ENCODE measurements at regions not wholly inside any gene's neighbourhood (a gene's known extent, or its start where the extent isn't known, plus 50 kb on each side); places are given as distances from the start of the nearest gene placed in this dataset.

DNA sequence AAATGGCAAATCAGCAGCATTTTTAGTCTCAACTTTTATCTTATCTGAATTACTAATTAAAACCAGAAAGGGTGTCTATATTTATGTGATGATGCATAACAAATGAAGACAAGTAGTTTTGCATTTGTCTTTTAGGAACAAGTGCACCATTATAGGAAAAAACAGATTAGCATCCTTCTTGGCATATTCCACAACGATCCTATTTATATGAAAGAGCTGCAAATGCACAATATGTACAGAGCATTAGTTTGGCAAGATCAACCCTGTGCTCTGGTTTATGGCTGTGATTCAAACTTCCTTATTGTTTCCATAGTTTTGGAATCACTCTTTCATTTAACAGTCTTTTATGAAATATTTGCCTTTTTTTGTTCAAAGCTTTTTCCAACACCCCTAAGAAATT is 486.8 kb downstream of the KCNH5 start:
- no peak overlapping the region for H4K91ac ChIP-seq (ENCODE audit: low read depth, low read length)
- no peak overlapping the region for H3K9ac ChIP-seq (ENCODE audit: low read length)
- H3K27ac ChIP-seq (ENCODE audit: low read depth, low read length): no peak overlapping the region
- no peak for DNase-seq
- H4K8ac ChIP-seq (ENCODE audit: low read depth, low read length): no peak overlapping the region
- H3K9me3 ChIP-seq (ENCODE audit: insufficient read depth, low read depth, low read length): no peaks in the 10 kb centered on the region
- H3K4me3 ChIP-seq (ENCODE audit: low read depth, low read length): no peak overlapping the region
- no peak overlapping the region for H4K12ac ChIP-seq (ENCODE audit: low read depth, low read length)
- no peak overlapping the region for H3K4ac ChIP-seq (ENCODE audit: low read depth, low read length)
- no peaks in the 10 kb centered on the region for H3K79me1 ChIP-seq (ENCODE audit: low read length)
- H3K79me2 ChIP-seq (ENCODE audit: control insufficient read depth, insufficient read depth, low read length, poor library complexity): no peaks in the 10 kb centered on the region
- no CpG with 5 or more reads among the region's 1 CpG for WGBS (ENCODE audit: extremely low coverage, insufficient coverage, insufficient read length)
- peaks cover 0 to 2% of the 10 kb centered on the region in 2 experiments for H3K4me1 ChIP-seq (ENCODE audit: control insufficient read depth in 1 of 2, insufficient read depth in 2 of 2, low read length in 2 of 2)
- H2AFZ ChIP-seq (ENCODE audit: insufficient read depth, low read length, poor library complexity): no peak overlapping the region
- H3K4me2 ChIP-seq (ENCODE audit: low read length): no peak overlapping the region
- H3K14ac ChIP-seq (ENCODE audit: low read length): no peak overlapping the region
- no peaks in the 10 kb centered on the region for H3K27me3 ChIP-seq (ENCODE audit: insufficient read depth, low read length)
- no peak overlapping the region for H2BK120ac ChIP-seq (ENCODE audit: insufficient read depth, low read length, poor library complexity)
- H2AK5ac ChIP-seq (ENCODE audit: low read length): no peak overlapping the region
- no peak overlapping the region for H2BK12ac ChIP-seq (ENCODE audit: low read length)
- no peaks in the 10 kb centered on the region for H3K36me3 ChIP-seq (ENCODE audit: control insufficient read depth in 1 of 2, insufficient read depth in 2 of 2, low read length in 2 of 2)
- H2BK5ac ChIP-seq (ENCODE audit: low read depth, low read length, poor library complexity): no peak overlapping the region
- no peak overlapping the region for H3K18ac ChIP-seq (ENCODE audit: low read length)
- no peak overlapping the region for H3K23ac ChIP-seq (ENCODE audit: low read length)

DNA sequence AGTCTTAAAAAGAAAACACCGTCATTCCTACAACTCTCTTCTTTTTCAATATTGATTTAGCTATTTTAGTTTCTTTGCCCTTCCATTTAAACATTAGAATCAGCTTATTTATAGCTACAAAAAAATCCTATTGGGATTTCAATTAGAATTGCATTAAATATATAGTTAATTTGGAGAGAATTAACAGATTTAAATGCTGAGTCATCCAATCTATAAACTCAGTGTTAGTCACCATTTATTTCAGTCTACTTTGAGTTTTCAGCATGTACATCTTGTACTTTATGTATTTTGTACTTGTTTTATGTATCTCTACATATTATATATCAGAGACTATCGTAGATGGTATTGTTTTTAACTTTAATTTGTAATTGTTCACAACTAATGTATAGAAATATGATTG is 460.0 kb downstream of the KCNH5 start:
- DNase-seq: no peak
- whole genome bisulfite sequencing (ENCODE audit: extremely low coverage, insufficient coverage, insufficient read length): no CpG with 5 or more reads among the region's 2 CpGs

DNA sequence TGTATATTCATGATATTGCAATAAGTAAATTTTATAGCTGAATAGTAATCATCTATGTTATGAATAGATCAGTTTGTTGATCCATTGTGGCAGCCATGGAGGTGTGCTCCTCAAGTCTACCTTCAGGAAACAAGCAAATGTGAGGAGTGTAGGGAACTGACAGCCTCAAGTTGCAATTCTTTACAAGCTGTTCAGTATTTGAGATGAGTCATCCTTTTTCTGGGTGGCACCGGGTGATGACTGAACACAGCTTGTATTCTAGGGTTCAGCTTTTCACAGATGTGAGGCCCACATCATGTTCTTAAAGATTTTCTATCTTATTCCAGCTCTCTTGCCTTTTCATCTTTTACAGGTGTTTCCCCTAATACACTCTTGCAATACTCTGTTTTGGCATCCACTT is 452.4 kb downstream of the KCNH5 start:
- H3K27ac ChIP-seq (ENCODE audit: low read depth, low read length): no peak overlapping the region
- H3K79me2 ChIP-seq (ENCODE audit: control insufficient read depth, insufficient read depth, low read length, poor library complexity): no peaks in the 10 kb centered on the region
- no peak overlapping the region for H4K91ac ChIP-seq (ENCODE audit: low read depth, low read length)
- no peak overlapping the region for H3K18ac ChIP-seq (ENCODE audit: low read length)
- no peak overlapping the region for H2BK12ac ChIP-seq (ENCODE audit: low read length)
- no CpG with 5 or more reads among the region's 1 CpG for WGBS (ENCODE audit: extremely low coverage, insufficient coverage, insufficient read length)
- H3K79me1 ChIP-seq (ENCODE audit: low read length): no peaks in the 10 kb centered on the region
- no peaks in the 10 kb centered on the region for H3K36me3 ChIP-seq (ENCODE audit: control insufficient read depth in 1 of 2, insufficient read depth in 2 of 2, low read length in 2 of 2)
- H2AK5ac ChIP-seq (ENCODE audit: low read length): no peak overlapping the region
- no peak overlapping the region for H2AFZ ChIP-seq (ENCODE audit: insufficient read depth, low read length, poor library complexity)
- H3K4me1 ChIP-seq (ENCODE audit: control insufficient read depth in 1 of 2, insufficient read depth in 2 of 2, low read length in 2 of 2): no peaks in the 10 kb centered on the region
- no peak overlapping the region for H3K9ac ChIP-seq (ENCODE audit: low read length)
- no peak overlapping the region for H3K4me2 ChIP-seq (ENCODE audit: low read length)
- no peak overlapping the region for H3K4ac ChIP-seq (ENCODE audit: low read depth, low read length)
- no peak overlapping the region for H3K23ac ChIP-seq (ENCODE audit: low read length)
- no peak for DNase-seq
- H2BK5ac ChIP-seq (ENCODE audit: low read depth, low read length, poor library complexity): no peak overlapping the region
- H3K27me3 ChIP-seq (ENCODE audit: insufficient read depth, low read length): no peaks in the 10 kb centered on the region
- no peaks in the 10 kb centered on the region for H3K9me3 ChIP-seq (ENCODE audit: insufficient read depth, low read depth, low read length)
- H3K14ac ChIP-seq (ENCODE audit: low read length): no peak overlapping the region
- no peak overlapping the region for H4K12ac ChIP-seq (ENCODE audit: low read depth, low read length)
- H4K8ac ChIP-seq (ENCODE audit: low read depth, low read length): no peak overlapping the region
- H2BK120ac ChIP-seq (ENCODE audit: insufficient read depth, low read length, poor library complexity): no peak overlapping the region
- no peak overlapping the region for H3K4me3 ChIP-seq (ENCODE audit: low read depth, low read length)

More for the DNA sequence above, 460.0 kb downstream of the KCNH5 start:
- Histone ChIP-seq H2BK5ac (ENCODE audit: low read depth, low read length, poor library complexity) (no peak overlapping the region), H3K18ac (ENCODE audit: low read length) (no peak overlapping the region), H2AFZ (ENCODE audit: insufficient read depth, low read length, poor library complexity) (no peak overlapping the region), H4K91ac (ENCODE audit: low read depth, low read length) (no peak overlapping the region), H2AK5ac (ENCODE audit: low read length) (no peak overlapping the region), H3K4me1 (ENCODE audit: control insufficient read depth in 1 of 2, insufficient read depth in 2 of 2, low read length in 2 of 2) (no peaks in the 10 kb centered on the region), H3K9ac (ENCODE audit: low read length) (no peak overlapping the region), H2BK12ac (ENCODE audit: low read length) (no peak overlapping the region), H3K4me3 (ENCODE audit: low read depth, low read length) (no peak overlapping the region), H3K4ac (ENCODE audit: low read depth, low read length) (no peak overlapping the region), H3K27me3 (ENCODE audit: insufficient read depth, low read length) (no peaks in the 10 kb centered on the region), H4K12ac (ENCODE audit: low read depth, low read length) (no peak overlapping the region), H3K4me2 (ENCODE audit: low read length) (no peak overlapping the region), H3K79me1 (ENCODE audit: low read length) (no peaks in the 10 kb centered on the region), H3K27ac (ENCODE audit: low read depth, low read length) (no peak overlapping the region), H3K23ac (ENCODE audit: low read length) (no peak overlapping the region), H3K14ac (ENCODE audit: low read length) (no peak overlapping the region), H4K8ac (ENCODE audit: low read depth, low read length) (no peak overlapping the region), H3K79me2 (ENCODE audit: control insufficient read depth, insufficient read depth, low read length, poor library complexity) (no peaks in the 10 kb centered on the region), H3K36me3 (ENCODE audit: control insufficient read depth in 1 of 2, insufficient read depth in 2 of 2, low read length in 2 of 2) (no peaks in the 10 kb centered on the region), H3K9me3 (ENCODE audit: insufficient read depth, low read depth, low read length) (no peaks in the 10 kb centered on the region), H2BK120ac (ENCODE audit: insufficient read depth, low read length, poor library complexity) (no peak overlapping the region)

DNA sequence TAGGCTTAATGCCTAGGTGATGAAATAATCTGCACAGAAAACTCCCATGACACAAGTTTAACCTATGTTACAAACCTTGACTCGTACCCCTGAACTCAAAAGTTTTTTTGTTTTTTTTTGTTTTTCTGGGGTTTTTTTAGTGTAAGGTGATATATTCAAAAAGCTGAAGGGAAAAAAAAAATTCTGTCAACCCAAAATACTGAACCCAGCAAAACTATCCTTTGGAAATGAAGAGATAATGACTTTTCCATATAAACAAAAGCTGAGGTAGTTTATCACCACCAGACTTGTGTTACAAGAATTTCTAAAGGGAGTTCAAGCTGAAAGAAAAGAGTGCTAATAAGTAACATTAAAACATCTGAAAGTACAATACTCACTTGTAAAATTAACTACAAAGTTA is 448.1 kb downstream of the KCNH5 start:
- H3K4ac ChIP-seq (ENCODE audit: low read depth, low read length): no peak overlapping the region

More for the DNA sequence above, 448.1 kb downstream of the KCNH5 start:
- no peak overlapping the region for H3K4me2 ChIP-seq (ENCODE audit: low read length)
- H4K8ac ChIP-seq (ENCODE audit: low read depth, low read length): no peak overlapping the region
- no peak overlapping the region for H3K18ac ChIP-seq (ENCODE audit: low read length)
- no peak overlapping the region for H2BK5ac ChIP-seq (ENCODE audit: low read depth, low read length, poor library complexity)
- no peaks in the 10 kb centered on the region for H3K79me2 ChIP-seq (ENCODE audit: control insufficient read depth, insufficient read depth, low read length, poor library complexity)
- H2AK5ac ChIP-seq (ENCODE audit: low read length): no peak overlapping the region
- H4K91ac ChIP-seq (ENCODE audit: low read depth, low read length): no peak overlapping the region
- no peak overlapping the region for H3K14ac ChIP-seq (ENCODE audit: low read length)
- no peaks in the 10 kb centered on the region for H3K9me3 ChIP-seq (ENCODE audit: insufficient read depth, low read depth, low read length)
- H3K4me1 ChIP-seq (ENCODE audit: control insufficient read depth in 1 of 2, insufficient read depth in 2 of 2, low read length in 2 of 2): no peaks in the 10 kb centered on the region
- DNase-seq: no peak
- no peak overlapping the region for H4K12ac ChIP-seq (ENCODE audit: low read depth, low read length)
- H2BK120ac ChIP-seq (ENCODE audit: insufficient read depth, low read length, poor library complexity): no peak overlapping the region
- no peak overlapping the region for H3K27ac ChIP-seq (ENCODE audit: low read depth, low read length)
- no CpG with 5 or more reads among the region's 1 CpG for WGBS (ENCODE audit: extremely low coverage, insufficient coverage, insufficient read length)
- no peak overlapping the region for H3K4me3 ChIP-seq (ENCODE audit: low read depth, low read length)
- no peak overlapping the region for H3K23ac ChIP-seq (ENCODE audit: low read length)
- H3K79me1 ChIP-seq (ENCODE audit: low read length): no peaks in the 10 kb centered on the region
- no peak overlapping the region for H2AFZ ChIP-seq (ENCODE audit: insufficient read depth, low read length, poor library complexity)
- H3K36me3 ChIP-seq (ENCODE audit: control insufficient read depth in 1 of 2, insufficient read depth in 2 of 2, low read length in 2 of 2): no peaks in the 10 kb centered on the region
- no peak overlapping the region for H3K9ac ChIP-seq (ENCODE audit: low read length)
- no peaks in the 10 kb centered on the region for H3K27me3 ChIP-seq (ENCODE audit: insufficient read depth, low read length)
- H2BK12ac ChIP-seq (ENCODE audit: low read length): no peak overlapping the region

All from trophoblast cell (in vitro differentiated cells and primary cell).